A673 (cell line): ENCODE measurements at regions not wholly inside any gene's neighbourhood (a gene's known extent, or its start where the extent isn't known, plus 50 kb on each side); places are given as distances from the start of the nearest gene placed in this dataset.

Experiments
- BruUV-seq: library from RNA; stranded (reverse); fragments of 400-500 nt; replicated peaks from 2 replicates; lab custom pipeline; 2021; lab: Mats Ljungman, UMichigan
- CTCF ChIA-PET: fragments of 300-600 bp; sonication (Branson Sonifier 250); formaldehyde crosslinking; loops from one replicate; lab custom pipeline; 2022; ENCODE audit warnings: antibody characterized with exemption; lab: Charles Lee
- POLR2A ChIA-PET: fragments of 300-600 bp; sonication (Branson Sonifier 250); formaldehyde crosslinking; loops from one replicate; lab custom pipeline; 2022; ENCODE audit warnings: antibody characterized with exemption; ENCODE audit not compliant: low non-redundant PET; lab: Charles Lee
- DNase-seq: peaks from one replicate; pipeline ENCODE4 v3.0.0-alpha.2; 2015; ENCODE audit warnings: low spot score
- H3K27ac ChIP-seq: fragments of 200-600 bp; sonication (generic); 2 replicates; pipeline ENCODE4 v1.5.1; 2016; ENCODE audit warnings: mixed run types, low read depth, mild to moderate bottlenecking, mixed read lengths, antibody characterized with exemption, low read length; ENCODE audit not compliant: poor library complexity, severe bottlenecking
- H3K27me3 ChIP-seq: fragments of 200-600 bp; sonication (generic); replicated peaks from 2 replicates; pipeline ENCODE4 v1.6.1; 2017; ENCODE audit warnings: mixed run types, low read depth, mild to moderate bottlenecking, mixed read lengths, antibody characterized with exemption, low read length; ENCODE audit not compliant: insufficient read depth, poor library complexity
- H3K36me3 ChIP-seq: fragments of 200-600 bp; sonication (generic); 2 replicates; pipeline ENCODE4 v1.6.1; 2016; ENCODE audit warnings: mixed run types, mild to moderate bottlenecking, mixed read lengths, antibody characterized with exemption, low read length; ENCODE audit not compliant: insufficient read depth, poor library complexity, severe bottlenecking
- H3K4me1 ChIP-seq: fragments of 200-600 bp; sonication (generic); 2 replicates; pipeline ENCODE4 v1.6.1; 2017; ENCODE audit warnings: mixed run types, mild to moderate bottlenecking, mixed read lengths, antibody characterized with exemption, low read length; ENCODE audit not compliant: insufficient read depth, poor library complexity, severe bottlenecking
- H3K4me3 ChIP-seq: fragments of 200-600 bp; sonication (generic); 2 replicates; pipeline ENCODE4 v1.5.1; 2016; ENCODE audit warnings: low read depth, mixed run types, mild to moderate bottlenecking, mixed read lengths, low read length; ENCODE audit not compliant: poor library complexity, severe bottlenecking
- H3K9me3 ChIP-seq: fragments of 200-600 bp; sonication (generic); 2 replicates; pipeline ENCODE4 v1.6.1; 2016; ENCODE audit warnings: mixed run types, low read depth, mild to moderate bottlenecking, mixed read lengths, antibody characterized with exemption, low read length; ENCODE audit not compliant: poor library complexity, severe bottlenecking
- EZH2 ChIP-seq: fragments of 200-600 bp; sonication (generic); IDR thresholded peaks from 2 replicates; pipeline ENCODE4 v1.6.1; 2017; ENCODE audit warnings: borderline replicate concordance, low read depth, mild to moderate bottlenecking, mixed read lengths, antibody characterized with exemption, low read length; ENCODE audit not compliant: poor library complexity, severe bottlenecking
- intact Hi-C: fragments of 100-400 bp; cut with micrococcal nuclease; formaldehyde crosslinking; loops from one replicate; pipeline ENCODE4 v1.10.0; 2022; ENCODE audit not compliant: unreplicated experiment
- TF ChIP-seq, protein P1 (sequence below): fragments of 300-800, 200-600 bp; sonication (generic); conservative IDR thresholded peaks from 2 replicates; pipeline ENCODE4 v1.5.1; 2017; ENCODE audit warnings: low read depth, mild to moderate bottlenecking, antibody characterized with exemption, low read length, moderate library complexity, mixed read lengths

GRCh38 chr9:111147041-111147440 is 108.8 kb upstream of the LPAR1 start:
- no peak for DNase-seq
- H3K9me3 ChIP-seq, result no peaks in the 10 kb centered on the region
- ChIA-PET CTCF (no interaction called here), POLR2A (no interaction called here)
- no peak overlapping the region for H3K27ac ChIP-seq
- TF ChIP-seq, protein P1, sequence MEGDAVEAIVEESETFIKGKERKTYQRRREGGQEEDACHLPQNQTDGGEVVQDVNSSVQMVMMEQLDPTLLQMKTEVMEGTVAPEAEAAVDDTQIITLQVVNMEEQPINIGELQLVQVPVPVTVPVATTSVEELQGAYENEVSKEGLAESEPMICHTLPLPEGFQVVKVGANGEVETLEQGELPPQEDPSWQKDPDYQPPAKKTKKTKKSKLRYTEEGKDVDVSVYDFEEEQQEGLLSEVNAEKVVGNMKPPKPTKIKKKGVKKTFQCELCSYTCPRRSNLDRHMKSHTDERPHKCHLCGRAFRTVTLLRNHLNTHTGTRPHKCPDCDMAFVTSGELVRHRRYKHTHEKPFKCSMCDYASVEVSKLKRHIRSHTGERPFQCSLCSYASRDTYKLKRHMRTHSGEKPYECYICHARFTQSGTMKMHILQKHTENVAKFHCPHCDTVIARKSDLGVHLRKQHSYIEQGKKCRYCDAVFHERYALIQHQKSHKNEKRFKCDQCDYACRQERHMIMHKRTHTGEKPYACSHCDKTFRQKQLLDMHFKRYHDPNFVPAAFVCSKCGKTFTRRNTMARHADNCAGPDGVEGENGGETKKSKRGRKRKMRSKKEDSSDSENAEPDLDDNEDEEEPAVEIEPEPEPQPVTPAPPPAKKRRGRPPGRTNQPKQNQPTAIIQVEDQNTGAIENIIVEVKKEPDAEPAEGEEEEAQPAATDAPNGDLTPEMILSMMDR, result no peak
- TF ChIP-seq EZH2, result no peak
- H3K4me3 ChIP-seq, result no peak overlapping the region
- no peaks in the 10 kb centered on the region for H3K4me1 ChIP-seq
- H3K36me3 ChIP-seq, result no peaks in the 10 kb centered on the region
- H3K27me3 ChIP-seq, result no peaks in the 10 kb centered on the region
- no TSS peak for BruUV-seq
- intact Hi-C loops, result loop anchor here (5.0 kb wide), 1 partner anchor 110 kb away; the partner anchor contains the start of gene LPAR1

DNA sequence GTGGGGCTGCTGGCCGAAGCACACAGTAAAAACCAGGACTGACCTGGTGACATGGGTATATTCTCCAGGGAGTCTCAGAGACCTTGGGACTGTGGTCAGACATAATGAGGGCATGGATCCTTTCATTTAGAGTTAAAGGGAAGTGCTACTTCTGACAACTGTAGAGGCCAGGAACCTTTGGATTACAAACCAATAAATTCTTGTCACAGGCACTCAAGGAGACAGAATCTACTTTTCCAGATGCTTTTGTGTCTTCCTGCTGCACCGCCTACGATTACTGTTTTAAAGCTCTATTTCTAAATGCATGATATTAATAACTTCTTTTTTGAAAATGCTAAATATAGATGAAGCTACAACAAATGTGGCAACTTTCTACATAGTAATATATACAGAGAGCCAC is 106.5 kb upstream of the LPAR1 start:
- POLR2A ChIA-PET, result no interaction called here
- no peaks in the 10 kb centered on the region for H3K4me1 ChIP-seq
- TF ChIP-seq, protein P1, result no peak
- TF ChIP-seq EZH2, result no peak
- BruUV-seq, result no TSS peak
- H3K36me3 ChIP-seq, result no peaks in the 10 kb centered on the region
- no peaks in the 10 kb centered on the region for H3K9me3 ChIP-seq
- no peak overlapping the region for H3K4me3 ChIP-seq
- no peaks in the 10 kb centered on the region for H3K27me3 ChIP-seq
- intact Hi-C loops, result loop anchor here (5.0 kb wide), 1 partner anchor 107 kb away; the partner anchor contains the start of gene LPAR1
- no peak for DNase-seq
- CTCF ChIA-PET, result no interaction called here
- no peak overlapping the region for H3K27ac ChIP-seq

GRCh38 chr9:111136180-111136579 is 97.9 kb upstream of the LPAR1 start:
- Histone ChIP-seq H3K36me3 (no peaks in the 10 kb centered on the region), H3K4me1 (no peaks in the 10 kb centered on the region), H3K9me3 (peaks cover 5% of the 10 kb centered on the region), H3K27me3 (no peaks in the 10 kb centered on the region), H3K4me3 (no peak overlapping the region), H3K27ac (no peak overlapping the region)
- POLR2A ChIA-PET, result no interaction called here
- intact Hi-C loops, result no loop called here
- no TSS peak for BruUV-seq
- TF ChIP-seq, protein P1, result no peak
- TF ChIP-seq EZH2, result no peak
- CTCF ChIA-PET, result no interaction called here
- no peak for DNase-seq
